ENCODE measurements at regions not wholly inside any gene's neighbourhood (a gene's known extent, or its start where the extent isn't known, plus 50 kb on each side); places are given as distances from the start of the nearest gene placed in this dataset.

GRCh38 chr13:73368608-73369007, 309.8 kb downstream of the KLF5 start:
- no peak for TF ChIP-seq CTCF (IDR thresholded peaks at IDR 0.05)
- Histone ChIP-seq H3K27me3 (ENCODE audit: insufficient read depth in 3 of 3, low read length in 2 of 3) (no peaks in the 10 kb centered on the region), H3K4me1 (no peaks in the 10 kb centered on the region), H3K4me3 (no peak overlapping the region), H3K9me3 (no peaks in the 10 kb centered on the region), H3K27ac (no peak overlapping the region), H3K36me3 (ENCODE audit: insufficient read depth in 1 of 2, low read depth in 1 of 2) (no peaks in the 10 kb centered on the region)
- intact Hi-C loops (cut with DNase I), result no loop called here
- DNase-seq (no peak), ATAC-seq (no peak)
- 87 to 90% (median 88%) methylated on average over 5 of the region's 5 CpGs for WGBS, 3 donors

GRCh38 chr13:73367886-73368285, 309.1 kb downstream of the KLF5 start:
- H3K4me3 ChIP-seq, result no peak overlapping the region
- no peaks in the 10 kb centered on the region for H3K36me3 ChIP-seq (ENCODE audit: insufficient read depth in 1 of 2, low read depth in 1 of 2)
- 72 to 76% (median 76%) methylated on average over 5 of the region's 5 CpGs for WGBS, 3 donors
- H3K27ac ChIP-seq, result no peak overlapping the region
- ATAC-seq, result no peak
- no peak for DNase-seq
- no peak for TF ChIP-seq CTCF (IDR thresholded peaks at IDR 0.05)
- H3K9me3 ChIP-seq, result no peaks in the 10 kb centered on the region
- intact Hi-C loops (cut with DNase I), result no loop called here
- H3K27me3 ChIP-seq (ENCODE audit: insufficient read depth in 3 of 3, low read length in 2 of 3), result no peaks in the 10 kb centered on the region
- no peaks in the 10 kb centered on the region for H3K4me1 ChIP-seq

- H3K4me3 ChIP-seq, result no peak overlapping the region
- H3K9me3 ChIP-seq, result no peaks in the 10 kb centered on the region
- intact Hi-C loops (cut with DNase I), result no loop called here
- H3K27ac ChIP-seq, result no peak overlapping the region
- no peaks in the 10 kb centered on the region for H3K36me3 ChIP-seq (ENCODE audit: insufficient read depth in 1 of 2, low read depth in 1 of 2)
- ATAC-seq (no peak), DNase-seq (no peak)
- H3K4me1 ChIP-seq, result no peaks in the 10 kb centered on the region
- H3K27me3 ChIP-seq (ENCODE audit: insufficient read depth in 3 of 3, low read length in 2 of 3), result no peaks in the 10 kb centered on the region
- no peak for TF ChIP-seq CTCF (IDR thresholded peaks at IDR 0.05)
- WGBS, 3 donors, result 85 to 93% (median 86%) methylated on average over 3 of the region's 3 CpGs
These were observed 307.4 kb downstream of the KLF5 start for GRCh38 chr13:73366241-73366640.

GRCh38 chr13:73365681-73366080, 306.9 kb downstream of the KLF5 start:
- Histone ChIP-seq H3K4me1 (no peaks in the 10 kb centered on the region), H3K27ac (no peak overlapping the region), H3K27me3 (ENCODE audit: insufficient read depth in 3 of 3, low read length in 2 of 3) (no peaks in the 10 kb centered on the region), H3K9me3 (no peaks in the 10 kb centered on the region), H3K36me3 (ENCODE audit: insufficient read depth in 1 of 2, low read depth in 1 of 2) (no peaks in the 10 kb centered on the region), H3K4me3 (no peak overlapping the region)
- 68 to 82% (median 79%) methylated on average over 4 of the region's 4 CpGs for WGBS, 3 donors
- TF ChIP-seq CTCF (IDR thresholded peaks at IDR 0.05), result no peak
- ATAC-seq (no peak), DNase-seq (no peak)
- intact Hi-C loops (cut with DNase I), result no loop called here

GRCh38 chr13:73365252-73365651, 306.4 kb downstream of the KLF5 start:
- no peak overlapping the region for H3K4me3 ChIP-seq
- DNase-seq (no peak), ATAC-seq (peak in 1 of 4 donors; percentile 40)
- no peaks in the 10 kb centered on the region for H3K27me3 ChIP-seq (ENCODE audit: insufficient read depth in 3 of 3, low read length in 2 of 3)
- no peak for TF ChIP-seq CTCF (IDR thresholded peaks at IDR 0.05)
- H3K9me3 ChIP-seq, result no peaks in the 10 kb centered on the region
- WGBS, 3 donors, result 21 to 37% (median 27%) methylated on average over 3 of the region's 3 CpGs
- H3K36me3 ChIP-seq (ENCODE audit: insufficient read depth in 1 of 2, low read depth in 1 of 2), result no peaks in the 10 kb centered on the region
- no peaks in the 10 kb centered on the region for H3K4me1 ChIP-seq
- no peak overlapping the region for H3K27ac ChIP-seq
- intact Hi-C loops (cut with DNase I), result no loop called here
